Cardiac muscle cell (in vitro differentiated cells and primary cell): ENCODE measurements at regions not wholly inside any gene's neighbourhood (a gene's known extent, or its start where the extent isn't known, plus 50 kb on each side); places are given as distances from the start of the nearest gene placed in this dataset.

ENCODE experiments used
- DNase-seq, 2 donors: peaks; one replicate each; pipeline versions ENCODE4 v3.0.0 to v3.0.0-alpha.2; 2010 to 2017; ENCODE audit warnings: low read depth in 1 of 2, low spot score in 1 of 2
- H3K27ac ChIP-seq: fragments of 200-600 bp; sonication (generic); 2 replicates; pipeline ENCODE4 v1.5.1; 2016
- H3K27me3 ChIP-seq: fragments of 200-600 bp; sonication (generic); 2 replicates; pipeline ENCODE4 v1.6.0; 2016; ENCODE audit warnings: control low read depth
- H3K36me3 ChIP-seq: fragments of 200-600 bp; sonication (generic); 2 replicates; pipeline ENCODE4 v1.5.1; 2016; ENCODE audit warnings: control low read depth
- H3K4me1 ChIP-seq: fragments of 200-600 bp; sonication (generic); 2 replicates; pipeline ENCODE4 v1.8.1; 2017; ENCODE audit warnings: low read depth, mild to moderate bottlenecking, mixed run types
- H3K4me3 ChIP-seq: fragments of 200-600 bp; sonication (generic); 2 replicates; pipeline ENCODE4 v1.5.1; 2016; ENCODE audit warnings: mild to moderate bottlenecking
- H3K9me3 ChIP-seq: fragments of 200-600 bp; sonication (generic); 2 replicates; pipeline ENCODE4 v1.5.1; 2017; ENCODE audit warnings: low read depth, mild to moderate bottlenecking, control low read depth
- TF ChIP-seq, protein P1 (sequence below): IDR thresholded peaks from 2 replicates; pipeline ENCODE4 v1.5.1; 2012; ENCODE audit warnings: low read depth, mild to moderate bottlenecking, low read length

DNA sequence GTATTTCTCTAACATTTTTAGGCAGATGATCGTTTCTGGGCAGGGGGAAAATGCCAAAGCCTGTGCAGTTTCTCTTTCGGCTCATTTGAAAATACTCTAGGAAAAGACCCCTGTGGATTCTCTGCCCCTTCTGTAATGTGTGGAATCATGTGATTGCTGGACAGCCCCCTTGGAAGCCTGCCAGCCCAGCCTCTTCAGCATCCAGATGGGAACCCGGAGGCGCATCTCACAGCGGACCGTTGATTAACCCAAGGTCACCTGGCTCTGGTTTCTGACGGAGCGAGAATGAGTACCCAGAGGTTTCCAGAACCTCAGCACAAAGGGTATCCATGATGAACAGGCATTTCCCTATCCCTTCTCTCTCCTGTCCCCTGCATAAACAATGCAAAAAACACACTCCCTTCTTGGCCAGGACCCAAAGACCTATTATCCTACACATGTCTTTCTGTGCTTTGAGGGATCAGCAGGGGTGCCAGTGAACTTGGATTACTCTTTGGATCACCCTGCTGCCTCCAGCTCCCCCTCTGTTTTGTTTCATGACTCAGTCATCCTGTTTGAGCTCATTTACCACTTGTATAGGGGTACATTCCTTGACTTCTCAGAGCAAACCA is 957.1 kb upstream of the RBFOX1 start:
- peak in 1 of 2 donors; percentile 19 for DNase-seq
- Histone ChIP-seq H3K27me3 (no peaks in the 10 kb centered on the region), H3K36me3 (no peaks in the 10 kb centered on the region), H3K9me3 (no peaks in the 10 kb centered on the region), H3K27ac (no peak overlapping the region), H3K4me1 (no peaks in the 10 kb centered on the region), H3K4me3 (no peak overlapping the region)
- TF ChIP-seq, protein P1, sequence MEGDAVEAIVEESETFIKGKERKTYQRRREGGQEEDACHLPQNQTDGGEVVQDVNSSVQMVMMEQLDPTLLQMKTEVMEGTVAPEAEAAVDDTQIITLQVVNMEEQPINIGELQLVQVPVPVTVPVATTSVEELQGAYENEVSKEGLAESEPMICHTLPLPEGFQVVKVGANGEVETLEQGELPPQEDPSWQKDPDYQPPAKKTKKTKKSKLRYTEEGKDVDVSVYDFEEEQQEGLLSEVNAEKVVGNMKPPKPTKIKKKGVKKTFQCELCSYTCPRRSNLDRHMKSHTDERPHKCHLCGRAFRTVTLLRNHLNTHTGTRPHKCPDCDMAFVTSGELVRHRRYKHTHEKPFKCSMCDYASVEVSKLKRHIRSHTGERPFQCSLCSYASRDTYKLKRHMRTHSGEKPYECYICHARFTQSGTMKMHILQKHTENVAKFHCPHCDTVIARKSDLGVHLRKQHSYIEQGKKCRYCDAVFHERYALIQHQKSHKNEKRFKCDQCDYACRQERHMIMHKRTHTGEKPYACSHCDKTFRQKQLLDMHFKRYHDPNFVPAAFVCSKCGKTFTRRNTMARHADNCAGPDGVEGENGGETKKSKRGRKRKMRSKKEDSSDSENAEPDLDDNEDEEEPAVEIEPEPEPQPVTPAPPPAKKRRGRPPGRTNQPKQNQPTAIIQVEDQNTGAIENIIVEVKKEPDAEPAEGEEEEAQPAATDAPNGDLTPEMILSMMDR = no peak

DNA sequence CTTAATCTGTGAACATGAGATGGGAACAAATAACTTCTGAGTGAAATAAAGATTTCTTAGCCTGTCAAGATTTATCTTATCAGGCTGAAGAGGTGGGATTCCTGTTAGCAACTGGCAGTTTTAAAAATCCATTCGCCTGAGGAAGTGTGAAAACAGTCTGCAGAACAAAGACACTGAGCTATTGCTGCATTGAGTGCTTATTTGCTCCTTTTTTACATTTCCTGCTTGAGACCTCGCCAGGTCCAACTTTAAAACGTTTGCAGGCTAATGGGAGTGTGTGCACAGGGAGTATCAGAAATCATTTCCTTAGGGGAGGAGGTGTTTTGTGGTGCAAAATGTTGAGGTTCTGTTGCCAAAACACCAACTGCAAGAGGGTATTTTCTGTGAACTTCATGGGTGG is 957.8 kb upstream of the RBFOX1 start:
- Histone ChIP-seq H3K4me1 (no peaks in the 10 kb centered on the region), H3K27ac (no peak overlapping the region), H3K9me3 (no peaks in the 10 kb centered on the region), H3K27me3 (no peaks in the 10 kb centered on the region), H3K36me3 (no peaks in the 10 kb centered on the region), H3K4me3 (no peak overlapping the region)
- TF ChIP-seq, protein P1 = no peak
- DNase-seq = no peak

DNA sequence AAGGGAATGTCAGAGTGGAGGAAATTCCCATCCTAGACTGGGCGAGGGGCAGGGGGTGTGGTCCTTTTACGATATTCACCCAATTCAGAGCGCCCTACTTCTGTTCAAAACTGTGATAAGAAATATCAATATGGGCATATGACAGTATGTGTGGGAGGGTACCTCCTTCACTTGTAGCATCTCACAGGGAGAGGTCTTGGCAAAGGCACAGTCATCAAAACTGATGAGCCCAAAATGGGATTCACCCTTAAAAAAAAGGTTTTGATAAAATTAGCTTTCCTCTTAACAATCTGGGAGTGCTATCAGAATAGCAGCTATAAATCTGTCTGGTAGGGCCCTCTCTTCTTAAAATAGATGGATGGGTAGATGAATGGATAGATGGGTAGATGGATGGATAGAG is 967.8 kb upstream of the RBFOX1 start:
- Histone ChIP-seq H3K27ac (no peak overlapping the region), H3K4me3 (no peak overlapping the region), H3K9me3 (no peaks in the 10 kb centered on the region), H3K27me3 (no peaks in the 10 kb centered on the region), H3K36me3 (no peaks in the 10 kb centered on the region), H3K4me1 (no peaks in the 10 kb centered on the region)
- TF ChIP-seq, protein P1 = no peak
- DNase-seq = no peak

DNA sequence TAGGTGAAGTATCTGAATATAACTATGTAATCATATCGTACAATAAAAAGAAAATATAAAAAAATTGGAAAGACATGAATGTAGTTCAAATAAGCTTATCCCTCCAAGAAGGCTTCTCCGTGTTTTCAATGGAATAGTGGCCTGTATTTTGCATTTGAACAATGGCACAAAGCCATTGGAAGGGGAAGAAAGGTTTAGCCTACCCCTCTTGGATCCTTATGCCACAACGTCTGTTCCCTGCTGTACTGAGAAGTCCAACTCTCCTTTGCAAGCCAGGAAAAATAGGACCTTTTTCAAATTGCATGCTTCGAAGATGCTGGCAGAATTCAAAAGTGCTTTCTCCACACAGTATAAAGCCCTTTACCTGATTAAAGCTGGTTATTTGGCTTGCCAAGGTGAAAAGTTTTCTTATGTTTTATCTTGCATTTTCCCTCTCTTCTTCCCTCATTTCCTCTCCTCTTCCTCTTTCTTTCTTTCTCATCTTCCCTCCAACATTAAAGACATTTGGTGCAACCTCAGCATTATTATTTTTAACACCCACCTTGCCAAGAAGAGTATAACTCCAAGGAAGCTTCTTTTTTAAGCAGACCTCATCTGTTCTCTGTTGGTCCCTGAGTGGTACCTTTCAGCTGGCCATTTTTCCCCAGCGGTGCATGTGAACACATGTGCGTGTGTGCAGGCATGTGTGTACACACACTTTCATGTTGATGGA is 968.6 kb upstream of the RBFOX1 start:
- no peak for DNase-seq
- Histone ChIP-seq H3K27ac (no peak overlapping the region), H3K36me3 (no peaks in the 10 kb centered on the region), H3K4me1 (no peaks in the 10 kb centered on the region), H3K4me3 (no peak overlapping the region), H3K9me3 (no peaks in the 10 kb centered on the region), H3K27me3 (no peaks in the 10 kb centered on the region)
- TF ChIP-seq, protein P1 = no peak

DNA sequence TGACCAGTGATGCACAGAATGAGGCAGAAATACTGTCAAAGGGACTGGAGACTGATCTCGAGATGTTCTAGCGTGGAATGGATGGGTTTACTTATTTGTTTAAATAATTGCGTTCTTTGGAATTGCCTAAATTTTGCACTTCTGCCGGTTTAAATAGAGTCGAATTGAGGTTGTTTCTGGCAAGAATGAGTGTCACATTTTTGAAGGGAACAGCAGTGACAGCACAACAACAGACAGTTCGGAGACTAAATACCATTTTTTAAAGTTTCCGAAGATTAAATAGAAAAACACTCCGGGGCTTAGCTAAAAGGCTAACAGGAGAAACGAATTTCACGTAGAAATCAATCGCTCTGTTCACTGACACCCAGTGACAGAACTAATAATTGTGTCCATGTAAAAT is 969.2 kb upstream of the RBFOX1 start:
- no peaks in the 10 kb centered on the region for H3K27me3 ChIP-seq
- H3K36me3 ChIP-seq = no peaks in the 10 kb centered on the region
- H3K4me1 ChIP-seq = no peaks in the 10 kb centered on the region
- no peak overlapping the region for H3K27ac ChIP-seq
- TF ChIP-seq, protein P1 = no peak
- H3K4me3 ChIP-seq = no peak overlapping the region
- no peaks in the 10 kb centered on the region for H3K9me3 ChIP-seq
- DNase-seq = no peak
